HG02981 (cell line): ENCODE measurements at regions not wholly inside any gene's neighbourhood (a gene's known extent, or its start where the extent isn't known, plus 50 kb on each side); places are given as distances from the start of the nearest gene placed in this dataset.

Experiments used
- ATAC-seq: cut with Tn5 transposase; IDR thresholded peaks from one replicate; pipeline ENCODE4 v1.9.1; 2021; ENCODE audit warnings: mild to moderate bottlenecking, moderate library complexity; ENCODE audit not compliant: unreplicated experiment

DNA sequence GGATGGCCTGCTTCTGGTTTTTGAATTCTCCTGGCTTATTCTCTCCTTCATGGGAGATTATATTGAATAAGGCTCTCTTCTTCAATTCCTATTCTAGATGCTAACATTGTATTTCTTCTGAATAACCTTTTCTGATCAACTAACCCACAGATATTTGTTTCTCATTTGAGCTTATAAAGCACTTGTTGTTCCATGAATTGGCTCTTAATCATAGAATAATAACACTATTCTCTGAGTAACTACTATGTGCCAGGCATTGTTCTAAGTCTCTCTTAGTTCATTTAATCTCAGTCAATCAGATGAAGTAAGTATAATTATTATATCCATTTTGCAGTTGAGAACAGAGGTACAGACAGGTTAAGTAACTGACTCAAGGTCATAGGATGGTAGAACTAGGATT is 136.3 kb upstream of the MLIP start:
- no peak for ATAC-seq

DNA sequence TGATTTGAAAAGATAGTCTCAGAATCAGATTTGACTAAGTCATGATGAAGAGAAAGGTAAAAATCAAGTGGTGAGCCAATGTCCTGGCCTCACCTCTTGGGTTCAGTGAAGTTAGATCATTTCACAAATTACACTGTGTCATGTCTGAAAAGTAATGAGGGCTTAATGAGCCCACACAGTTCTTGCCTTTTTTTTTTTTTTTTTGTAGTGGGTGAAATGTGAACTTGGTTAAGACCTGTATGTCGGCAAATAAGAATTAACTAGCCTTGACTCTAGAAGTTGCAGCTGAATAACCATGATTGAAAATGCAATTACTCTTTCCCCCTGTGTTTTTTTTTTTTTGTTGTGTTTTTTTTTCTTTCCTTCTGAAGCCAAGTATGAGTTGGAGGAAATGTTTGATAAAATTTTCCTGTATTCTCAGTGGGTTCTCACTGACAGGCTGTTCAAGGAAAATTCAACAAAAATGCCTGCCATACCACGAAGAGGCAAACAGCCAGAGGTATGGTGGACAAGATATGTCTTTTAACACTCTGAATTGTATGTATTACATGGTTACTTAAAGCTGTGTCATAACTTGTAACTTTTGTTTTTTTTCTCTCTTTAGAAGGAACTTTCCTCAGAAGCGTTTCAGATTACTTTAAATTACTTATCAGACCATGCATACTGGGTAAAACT is 135.2 kb upstream of the MLIP start:
- no peak for ATAC-seq

DNA sequence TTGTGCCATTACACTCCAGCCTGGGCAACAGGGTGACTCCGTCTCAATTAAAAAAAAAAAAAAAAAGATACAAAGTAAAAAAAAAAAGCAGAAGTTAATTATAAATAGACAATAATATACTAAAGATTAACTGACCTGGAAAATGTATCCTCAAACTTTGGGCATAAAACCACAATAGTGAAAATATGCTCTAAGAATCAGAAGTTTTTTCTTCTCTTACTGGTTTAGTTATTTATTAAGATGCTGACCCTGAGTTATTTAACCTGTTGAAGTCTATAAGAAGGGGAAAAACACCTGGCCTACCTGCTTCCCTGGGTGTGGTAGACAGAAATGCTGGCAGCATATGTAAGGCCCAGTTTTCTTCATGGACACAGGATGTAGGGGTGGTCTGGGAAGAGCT is 133.7 kb upstream of the MLIP start:
- no peak for ATAC-seq

DNA sequence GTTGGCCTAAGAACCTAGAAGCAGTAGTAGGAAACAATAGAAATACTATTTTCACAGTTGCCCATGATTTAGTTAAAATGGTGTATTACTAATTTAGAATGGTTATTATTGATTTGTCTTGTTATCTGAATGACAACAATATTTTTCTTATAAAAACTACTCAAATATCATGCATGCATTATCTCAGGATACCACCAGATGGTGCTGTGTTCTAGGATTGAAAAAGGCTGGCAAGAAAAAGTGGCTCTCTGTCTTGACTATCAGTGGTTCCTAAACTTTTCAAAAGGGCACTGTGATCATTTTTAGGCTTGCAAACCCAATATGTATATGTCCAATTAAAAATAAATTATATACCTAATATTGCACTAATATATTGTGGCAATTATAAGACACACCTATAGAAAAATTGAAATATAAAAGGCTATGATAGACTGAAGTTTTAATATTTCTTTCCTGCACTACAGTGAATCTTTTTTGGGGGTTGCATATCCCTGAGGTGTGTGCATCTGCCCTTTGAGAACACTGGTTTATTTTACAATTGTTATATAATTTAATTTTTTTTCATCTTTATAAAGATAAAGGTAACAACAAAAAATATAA is 131.7 kb upstream of the MLIP start:
- no peak for ATAC-seq

DNA sequence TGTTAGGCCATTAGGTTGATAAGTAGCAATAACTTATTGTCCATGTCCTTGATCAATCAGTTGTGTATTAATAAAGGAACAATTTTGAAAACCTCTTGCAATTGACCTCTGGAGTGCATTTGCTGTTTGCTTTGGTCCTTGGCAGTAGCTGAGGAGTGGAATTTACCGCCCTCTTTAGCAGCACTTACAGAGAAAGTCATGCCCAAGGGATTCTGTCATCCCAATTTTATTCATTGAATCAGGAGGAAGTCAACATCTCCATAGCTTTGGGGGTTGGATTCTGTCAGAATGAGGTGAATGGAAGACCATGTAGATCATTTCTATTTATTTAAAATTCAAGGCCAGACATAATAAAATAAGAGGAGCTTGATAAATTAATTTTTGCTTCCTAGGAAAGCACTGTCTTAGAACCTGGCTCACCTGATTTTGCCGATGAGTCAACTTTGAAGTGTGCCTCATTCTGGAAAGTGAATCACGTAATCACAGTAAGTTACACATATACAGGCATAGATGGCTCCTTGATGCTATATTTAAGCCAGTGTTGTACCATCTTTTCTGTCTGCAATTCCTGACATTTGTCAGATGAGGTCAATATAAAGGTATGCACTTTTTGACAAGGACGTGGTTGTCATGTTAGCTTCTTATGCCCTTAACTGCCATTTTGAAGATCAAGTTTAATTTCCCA is 128.7 kb upstream of the MLIP start:
- ATAC-seq = no peak

DNA sequence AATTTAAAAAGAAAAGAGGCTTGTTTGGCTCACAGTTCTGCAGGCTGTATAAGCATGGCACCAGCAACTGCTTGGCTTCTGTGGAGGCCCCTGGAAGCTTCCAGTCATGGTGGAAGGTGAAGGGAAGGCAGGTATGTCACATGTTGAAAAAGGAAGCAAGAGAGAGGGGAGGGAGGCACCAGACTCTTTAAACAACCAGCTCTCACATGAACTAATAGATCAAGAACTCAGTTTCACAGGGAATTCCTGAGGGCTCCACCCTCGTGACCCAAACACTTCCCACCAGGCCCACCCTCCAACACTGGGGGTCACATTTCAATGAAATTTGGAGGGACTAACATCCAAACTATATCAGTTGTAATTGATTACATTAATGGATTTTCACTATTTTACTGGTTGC is 127.9 kb upstream of the MLIP start:
- ATAC-seq = no peak

DNA sequence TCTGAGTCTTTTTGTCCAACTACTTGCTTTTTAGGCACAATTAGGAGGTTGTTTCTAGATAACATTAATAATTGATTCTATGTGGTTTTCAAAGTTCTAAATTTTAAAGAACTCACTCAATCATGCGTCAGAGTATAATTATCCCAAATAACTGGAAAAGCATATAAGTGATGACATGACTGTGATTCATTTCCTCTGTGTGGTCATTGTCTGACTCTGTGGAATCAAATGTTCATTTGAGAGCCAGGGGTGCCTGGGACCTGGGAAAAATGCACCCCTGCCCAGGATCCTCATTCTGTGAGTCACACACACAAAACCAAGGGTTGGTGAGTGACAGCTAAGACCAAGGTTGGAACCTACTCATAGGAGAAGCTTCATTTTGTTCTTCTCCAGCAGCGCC is 127.1 kb upstream of the MLIP start:
- no peak for ATAC-seq

DNA sequence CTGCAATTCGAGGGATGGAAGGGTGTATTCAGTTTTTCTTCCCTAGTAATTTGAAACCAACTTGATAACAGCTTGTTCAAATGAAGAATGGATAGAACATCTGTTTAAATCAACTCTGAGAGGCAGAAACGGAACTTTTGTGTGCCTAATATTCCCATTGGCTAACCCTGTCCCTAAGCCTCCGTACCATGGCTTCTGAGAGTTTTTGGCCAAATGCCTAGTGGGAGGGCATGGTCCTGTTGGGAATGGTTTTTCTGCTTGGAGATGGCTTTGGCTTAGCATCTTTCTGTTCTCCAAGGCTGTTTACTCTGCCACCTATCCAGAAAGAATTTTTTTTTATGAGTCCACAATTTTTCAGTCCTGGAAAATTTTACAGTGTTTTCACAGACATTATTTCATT is 126.7 kb upstream of the MLIP start:
- no peak for ATAC-seq

DNA sequence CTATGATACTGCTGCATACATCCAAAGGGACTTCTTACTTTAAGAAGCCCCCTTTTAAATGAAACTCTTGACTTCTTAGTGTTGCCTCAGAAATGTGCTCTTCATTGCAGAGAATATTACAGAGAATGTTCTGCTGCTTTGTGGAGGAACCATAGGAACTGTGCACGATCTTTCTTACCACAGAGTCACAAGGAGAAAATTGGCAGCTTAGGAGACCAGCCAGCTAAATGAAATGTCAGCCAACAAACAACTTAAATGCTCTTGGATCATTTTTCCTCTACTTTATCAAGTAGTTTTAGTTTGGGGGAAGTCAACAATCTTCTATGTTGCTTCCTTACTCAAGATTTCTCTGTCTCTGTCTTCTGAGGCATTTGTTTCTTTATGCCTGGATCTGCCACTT is 125.9 kb upstream of the MLIP start:
- ATAC-seq = no peak

DNA sequence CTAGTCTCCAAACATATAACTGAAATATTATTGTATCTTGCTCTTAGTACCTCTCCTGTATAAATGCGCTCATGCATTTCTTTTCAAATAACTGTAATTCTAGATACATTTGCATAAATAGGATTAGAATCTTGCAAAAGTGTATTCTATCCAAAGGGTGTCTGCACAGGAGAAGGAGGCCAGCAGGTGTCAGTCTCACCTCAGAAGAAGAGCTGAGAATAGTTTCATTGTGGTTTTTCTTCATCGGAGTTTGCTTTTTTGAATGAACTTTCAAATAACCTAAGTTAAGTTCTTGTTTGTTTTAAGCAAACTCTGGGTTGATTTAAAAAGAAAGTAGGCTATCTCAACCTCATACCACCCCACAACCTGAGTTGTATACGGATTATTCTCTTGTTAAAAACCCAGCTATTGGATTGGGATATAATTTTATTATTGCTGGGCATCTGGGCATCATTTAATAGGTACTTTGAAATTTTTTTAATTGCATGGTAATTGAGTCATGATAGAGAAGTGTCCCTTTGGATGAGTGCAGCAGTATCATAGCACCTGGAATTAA is 125.0 kb upstream of the MLIP start:
- ATAC-seq = peak; percentile 72

DNA sequence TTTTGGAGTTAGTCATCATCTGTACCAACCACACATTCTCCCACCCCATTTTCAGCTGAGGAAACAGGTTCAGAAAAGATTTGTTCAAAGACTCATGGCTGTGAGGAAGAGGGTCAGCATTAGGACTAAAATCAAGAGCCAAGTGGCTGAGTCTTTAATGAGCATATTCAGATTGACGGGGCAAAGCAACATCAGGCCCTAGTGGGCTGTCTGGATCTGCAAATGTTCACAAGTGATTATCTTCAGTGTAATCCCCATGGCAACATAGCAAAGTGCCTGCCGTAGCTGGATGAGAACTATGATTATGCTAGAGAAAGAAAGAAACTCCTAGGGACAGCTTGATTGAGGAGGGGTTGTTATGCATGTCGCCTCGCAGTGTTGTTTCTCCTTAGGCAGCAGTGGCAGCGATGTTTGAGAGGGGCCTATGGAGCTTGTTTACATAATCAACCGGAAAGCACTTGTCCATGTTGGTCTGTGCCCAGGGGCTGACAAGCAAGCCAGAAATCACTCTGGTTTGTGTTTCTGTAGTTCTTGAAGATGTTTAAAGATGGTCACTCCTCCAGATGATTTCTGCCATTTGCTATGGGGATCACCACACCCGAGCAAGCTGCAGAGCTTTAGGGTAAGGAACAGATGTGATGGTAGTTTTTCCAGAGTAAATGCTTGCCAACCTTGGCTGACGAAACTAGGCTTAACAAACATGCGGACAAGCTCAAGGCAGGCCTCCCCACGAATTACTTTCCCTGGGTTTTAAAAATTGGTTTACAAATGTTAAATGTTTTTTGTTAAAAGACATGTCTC is 124.3 kb upstream of the MLIP start:
- no peak for ATAC-seq

DNA sequence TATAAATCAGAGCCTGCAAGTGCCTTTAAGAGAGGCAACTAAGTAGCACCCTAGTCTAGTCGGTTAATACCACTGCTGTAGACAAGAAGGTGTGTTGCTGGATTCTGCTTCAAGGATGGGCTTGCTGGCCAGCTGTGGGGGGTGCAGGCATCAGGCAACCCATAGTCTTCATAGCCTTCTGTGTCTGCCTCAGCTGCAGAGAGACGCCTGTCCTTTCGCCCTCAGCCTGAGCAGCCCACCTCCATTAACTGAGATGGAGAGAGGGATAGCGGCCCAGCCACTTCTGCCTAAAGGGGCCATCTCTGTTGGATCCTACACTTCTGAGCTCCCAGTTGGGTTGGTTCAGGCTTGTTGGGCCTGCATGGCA is 123.7 kb upstream of the MLIP start:
- ATAC-seq = no peak

DNA sequence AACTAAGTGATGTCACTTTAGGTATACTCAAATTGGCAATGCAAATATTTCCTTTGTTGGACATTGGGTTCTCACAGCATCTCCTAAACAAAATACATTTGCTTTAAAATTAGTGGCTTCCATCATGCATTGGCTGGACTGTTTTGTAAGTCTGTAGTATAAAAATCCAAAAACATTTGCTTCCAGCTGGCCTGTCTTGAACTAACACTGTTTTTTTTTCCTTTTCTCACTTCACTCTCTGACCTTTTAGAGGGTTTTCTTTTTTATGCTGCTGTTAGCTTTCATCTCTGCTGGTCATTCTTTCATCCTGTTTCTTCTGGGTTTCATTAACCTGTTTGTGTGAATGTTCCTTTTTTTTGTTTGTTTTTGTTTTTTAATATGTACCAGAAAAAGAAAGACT is 121.7 kb upstream of the MLIP start:
- ATAC-seq = no peak

DNA sequence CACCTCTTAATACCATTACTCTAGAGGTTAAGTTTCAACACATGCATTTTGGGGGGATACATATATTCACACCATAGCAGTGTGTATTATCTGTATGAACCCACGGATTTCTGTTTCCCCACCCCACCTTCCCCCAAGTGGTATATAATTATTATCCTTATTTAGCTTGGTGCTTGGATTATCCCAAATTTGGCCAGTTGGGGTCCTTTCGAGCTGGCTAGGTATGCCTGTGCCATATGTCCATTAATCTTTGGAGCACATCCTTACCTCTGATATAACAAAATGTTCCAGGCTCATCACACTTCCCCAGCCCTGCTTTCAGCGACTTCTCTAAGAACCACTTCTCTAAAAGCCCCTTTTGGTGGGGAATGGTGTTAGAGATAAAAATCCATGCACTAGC is 118.7 kb upstream of the MLIP start:
- no peak for ATAC-seq

DNA sequence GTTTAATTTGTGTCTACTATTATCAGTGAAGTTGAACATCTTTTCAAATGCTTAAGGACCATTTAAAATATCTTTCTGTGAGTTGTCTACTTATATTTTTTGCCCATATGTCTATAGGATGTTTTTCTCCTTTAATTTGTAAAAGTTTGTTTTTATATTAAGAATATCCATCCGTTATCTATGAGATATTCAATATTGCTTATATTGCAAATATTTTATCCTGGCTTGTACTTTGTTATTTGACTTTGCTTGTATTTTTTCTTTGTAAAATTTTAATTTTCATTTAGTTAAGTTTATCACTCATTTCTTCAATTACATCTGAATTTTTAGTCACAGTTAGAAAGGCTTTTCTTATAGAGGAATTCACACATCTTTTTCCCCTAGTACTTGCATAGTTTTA is 117.0 kb upstream of the MLIP start:
- ATAC-seq = no peak

DNA sequence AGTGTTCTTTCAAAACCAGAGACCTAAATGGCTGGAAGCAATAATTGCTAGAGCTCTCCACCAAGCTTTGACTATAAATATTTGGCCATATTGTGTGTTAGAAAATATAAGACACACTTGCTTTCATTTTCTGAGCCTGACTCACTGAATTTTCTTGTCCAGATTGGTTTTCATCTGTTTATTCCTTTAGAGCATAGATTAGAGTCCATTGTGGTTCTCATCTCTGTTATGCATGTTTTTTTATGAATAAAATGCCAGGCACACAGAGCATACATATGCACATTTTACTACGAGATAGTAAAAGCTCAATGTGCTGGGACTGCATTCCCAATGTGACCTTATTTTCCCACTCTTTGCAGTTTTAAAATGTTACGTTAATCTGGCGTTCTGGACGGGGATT is 115.3 kb upstream of the MLIP start:
- ATAC-seq = no peak

DNA sequence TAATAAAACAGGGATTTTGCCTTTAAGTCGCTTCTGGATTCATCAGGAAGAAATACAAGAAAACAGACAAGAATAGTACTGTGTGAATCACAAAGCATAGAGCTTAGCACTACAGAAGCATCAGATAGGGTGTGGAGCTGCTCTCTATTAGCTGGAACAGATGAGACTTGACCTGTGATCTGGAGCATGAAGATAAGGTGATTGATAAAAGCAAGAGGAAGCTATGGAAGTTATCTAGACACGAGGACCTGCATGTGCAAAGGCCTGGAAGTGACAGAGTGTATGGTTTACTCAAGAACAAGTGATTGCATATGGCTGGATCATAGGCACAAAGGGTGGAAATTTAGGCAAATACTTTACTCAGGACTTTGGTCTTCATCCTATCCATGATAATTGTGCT is 112.9 kb upstream of the MLIP start:
- ATAC-seq = no peak

DNA sequence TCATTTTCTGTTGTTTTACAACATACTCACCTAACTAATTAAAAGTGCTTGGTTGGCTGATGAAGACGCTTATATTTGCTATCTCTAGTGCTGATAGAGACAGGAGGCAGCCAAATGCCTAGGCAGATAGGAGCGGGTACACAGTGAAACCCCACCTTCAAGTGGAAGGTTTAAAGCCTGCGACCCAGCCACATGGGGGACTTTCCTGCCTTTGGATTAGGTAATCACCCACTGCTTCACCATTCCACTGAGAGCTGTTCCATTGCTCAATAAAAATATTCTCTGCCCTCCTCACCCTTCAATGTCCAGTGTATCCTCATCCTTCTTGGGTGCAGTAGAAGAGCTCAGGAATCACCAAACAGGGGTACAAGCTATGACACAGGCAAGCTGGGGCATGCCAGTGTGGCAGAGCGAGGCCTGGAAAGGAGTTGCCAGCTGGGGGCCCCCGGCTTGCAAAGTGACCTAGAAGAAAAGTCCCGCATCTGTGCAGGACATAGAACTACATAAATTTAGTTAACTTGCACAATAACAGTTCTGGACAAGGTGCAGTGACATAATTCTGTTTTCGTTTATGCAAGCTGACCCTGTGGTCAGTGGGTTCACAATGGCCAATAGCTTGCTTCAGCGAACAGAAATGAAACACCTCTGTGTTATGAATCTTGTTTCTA is 112.0 kb upstream of the MLIP start:
- no peak for ATAC-seq

DNA sequence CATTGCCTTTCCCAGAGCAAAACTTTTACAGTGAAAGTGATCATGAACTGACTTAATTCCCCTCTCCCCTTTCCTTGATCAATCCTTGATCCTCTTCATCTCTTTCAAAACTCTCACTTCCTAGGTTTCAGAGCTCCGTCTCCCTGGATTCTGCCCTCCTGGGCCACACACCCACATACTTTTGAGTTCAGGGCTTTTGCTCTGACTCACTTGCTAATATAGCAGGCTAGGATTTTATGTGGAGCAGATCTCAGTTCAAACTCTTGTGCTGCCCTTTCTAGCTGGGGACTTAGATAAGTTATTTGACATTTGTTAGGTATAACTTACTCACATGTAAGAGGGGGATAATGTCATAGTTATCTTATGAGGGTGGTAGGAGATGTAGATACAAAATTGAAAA is 109.1 kb upstream of the MLIP start:
- ATAC-seq = no peak

DNA sequence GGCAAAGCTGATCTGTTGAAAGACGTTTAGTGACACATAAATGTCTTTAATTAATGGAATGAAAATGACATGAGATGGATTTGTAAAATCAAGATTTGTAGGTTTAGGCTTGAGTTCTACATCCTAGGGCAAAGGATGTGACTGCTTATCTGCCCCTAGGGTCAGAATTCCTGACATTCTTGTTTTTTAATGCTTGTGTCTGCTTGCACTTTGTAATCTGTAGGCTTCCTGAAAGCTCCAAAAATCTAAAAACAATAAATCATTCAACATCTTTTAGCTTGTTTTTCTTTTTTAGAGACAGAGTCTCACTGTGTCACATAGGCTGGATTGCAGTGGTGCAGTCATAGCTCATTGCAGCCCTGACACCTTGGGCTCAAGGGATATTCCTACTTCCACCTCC is 107.9 kb upstream of the MLIP start:
- no peak for ATAC-seq

DNA sequence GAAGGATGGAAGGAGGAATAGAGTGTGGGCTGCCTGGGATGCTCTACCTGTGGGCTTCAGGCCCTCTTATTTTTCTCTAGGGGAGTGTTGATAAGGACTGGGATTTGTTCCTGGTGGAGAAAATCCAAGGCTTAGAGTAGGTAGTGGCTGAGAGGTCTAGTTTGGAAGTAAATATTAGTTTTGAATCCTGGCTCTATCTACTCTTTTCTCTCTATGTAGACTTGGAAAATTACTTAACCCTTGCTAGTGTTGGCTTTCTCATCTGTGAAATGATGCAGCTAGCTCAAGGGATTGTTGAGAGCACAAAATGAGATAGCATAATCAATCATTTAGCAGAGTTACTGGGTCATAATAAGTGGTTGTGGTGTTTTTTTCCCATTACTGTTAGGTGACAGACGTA is 102.7 kb upstream of the MLIP start:
- ATAC-seq = no peak
